OCI-LY7 (cell line): ENCODE measurements at regions not wholly inside any gene's neighbourhood (a gene's known extent, or its start where the extent isn't known, plus 50 kb on each side); places are given as distances from the start of the nearest gene placed in this dataset.

ENCODE experiments used
- CTCF ChIP-seq: fragments of 200-600 bp; sonication (generic); conservative IDR thresholded peaks from 2 replicates; pipeline ENCODE4 v1.5.1; 2014; ENCODE audit warnings: mild to moderate bottlenecking, antibody characterized with exemption, low read length, moderate library complexity, mixed read lengths
- EZH2phosphoT487 ChIP-seq: fragments of 200-600 bp; sonication (generic); IDR thresholded peaks from 2 replicates; pipeline ENCODE4 v1.6.1; 2018; ENCODE audit warnings: low read depth, borderline replicate concordance, mild to moderate bottlenecking, mixed run types, antibody characterized with exemption, low read length, moderate library complexity, mixed read lengths

- TF ChIP-seq CTCF, result no peak
- no peak for TF ChIP-seq EZH2phosphoT487
Measured at GRCh38 chr6:160810238-160810637, 108.2 kb downstream of the PLG start.
